Activated effector memory CD4-positive, alpha-beta T cell treated with anti-CD3 and anti-CD28 coated beads, Interleukin-2, amount 50 U/mL, for 16 hours (primary cell): ENCODE measurements at regions not wholly inside any gene's neighbourhood (a gene's known extent, or its start where the extent isn't known, plus 50 kb on each side); places are given as distances from the start of the nearest gene placed in this dataset.

Source experiments
- DNase-seq: peaks from one replicate; pipeline ENCODE4 v3.0.0-alpha.2; 2020

DNA sequence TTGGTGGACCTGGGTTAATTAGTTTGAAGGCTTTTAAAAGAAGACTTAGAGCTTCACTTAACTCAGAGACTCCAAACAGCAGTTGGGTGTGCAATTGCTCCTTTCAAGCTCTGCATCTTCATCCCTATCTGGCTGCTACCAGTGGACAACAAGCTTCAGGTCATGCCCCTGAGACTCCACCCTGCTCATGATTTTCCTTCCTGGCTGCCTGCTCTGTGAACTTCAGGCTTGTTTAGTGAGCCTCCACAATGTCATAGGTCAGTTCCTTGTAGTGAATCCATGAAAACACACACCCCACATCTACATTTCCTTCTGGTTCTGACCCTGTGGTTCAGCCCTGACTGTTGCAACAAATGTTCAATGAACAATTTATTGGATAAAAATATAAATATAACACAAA is 61.1 kb upstream of the MARCKS start:
- no peak for DNase-seq

DNA sequence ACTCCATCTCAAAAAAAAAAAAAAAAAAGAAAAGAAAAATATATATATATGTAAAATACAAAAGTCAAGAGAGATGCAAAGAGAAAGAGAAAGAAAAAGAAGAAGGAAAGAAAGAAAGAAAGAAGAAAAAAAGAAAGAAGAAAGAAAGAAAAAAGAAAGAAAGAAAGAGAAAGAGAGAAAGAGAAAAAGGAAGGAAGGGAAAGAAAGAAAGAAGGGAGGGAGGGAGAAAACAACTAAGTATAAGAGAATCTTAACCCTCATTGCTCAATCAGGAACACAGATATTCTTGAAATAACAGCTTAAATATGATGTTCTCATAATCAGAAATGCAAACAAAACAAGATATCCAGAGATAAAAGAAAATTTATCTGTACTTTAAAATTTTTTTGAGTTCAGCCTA is 54.4 kb upstream of the MARCKS start:
- DNase-seq: no peak

DNA sequence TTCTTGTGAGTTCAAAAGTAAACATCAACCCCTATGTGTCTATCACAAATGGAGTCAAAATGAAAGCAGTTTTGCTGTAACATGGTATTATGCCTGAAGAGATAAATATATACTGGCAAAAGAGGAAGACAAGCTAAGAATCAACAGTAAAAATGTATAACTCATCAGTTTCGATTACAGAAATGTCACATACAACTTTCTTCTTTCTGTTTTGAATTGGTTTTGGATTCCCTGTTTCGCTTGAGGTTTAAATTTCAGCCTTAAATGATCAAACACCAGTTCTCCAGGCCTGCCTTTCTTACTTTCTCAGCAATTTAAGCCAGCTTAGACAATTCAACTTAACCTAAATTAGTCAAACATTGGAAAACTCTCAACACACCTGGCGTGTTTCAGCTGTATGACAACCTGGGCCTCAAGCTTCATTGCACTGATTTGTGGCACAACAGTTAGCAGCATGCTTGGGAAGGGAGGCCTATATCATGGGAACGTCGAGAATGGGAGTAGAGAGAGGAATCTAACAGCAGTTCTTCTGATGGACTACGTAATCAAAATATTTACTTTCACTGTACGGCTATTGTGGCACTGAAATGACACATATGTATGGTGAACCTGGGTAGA is 51.9 kb upstream of the MARCKS start:
- no peak for DNase-seq

- no peak for DNase-seq
These were observed 51.2 kb upstream of the MARCKS start for GRCh38 chr6:113805811-113806495.
